Tibial nerve (tissue), 4 donors: ENCODE measurements at regions not wholly inside any gene's neighbourhood (a gene's known extent, or its start where the extent isn't known, plus 50 kb on each side); places are given as distances from the start of the nearest gene placed in this dataset.

ENCODE experiments used
- EP300 ChIP-seq, 2 donors: sonication (generic); formaldehyde crosslinking; IDR thresholded peaks; one replicate each; pipeline ENCODE4 v1.6.1; 2017; ENCODE audit warnings: antibody characterized with exemption in 2 of 2, mild to moderate bottlenecking in 1 of 2
- TF ChIP-seq, protein P1 (sequence below), 5 experiments: fragments of 200-600 bp in 3 of 5; fragments of 450-650 bp in 2 of 5; sonication (generic) in 3 of 5; IDR thresholded peaks; one replicate each; pipeline ENCODE4 v1.5.1; 2016 to 2019; ENCODE audit warnings: antibody characterized with exemption in 5 of 5, mild to moderate bottlenecking in 3 of 5, moderate library complexity in 2 of 5

DNA sequence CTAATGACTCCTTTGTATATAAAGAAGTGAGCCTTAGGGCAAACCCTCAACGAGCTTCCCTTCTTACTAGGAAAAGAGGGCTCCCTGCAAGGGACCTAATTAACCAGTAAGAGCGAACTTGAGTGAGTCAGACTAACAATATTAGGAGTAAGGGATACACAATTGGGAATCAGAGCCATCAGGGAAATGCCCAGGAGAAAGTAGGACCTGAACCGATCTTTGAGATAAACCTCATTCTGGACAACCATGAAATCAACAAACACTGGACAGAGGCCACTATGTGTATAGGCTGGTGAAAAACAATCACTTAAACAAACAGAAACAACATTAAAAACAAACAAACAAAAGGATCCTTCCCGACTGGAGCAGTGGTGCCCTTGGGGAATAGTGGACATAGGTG, 120.8 kb downstream of the EDN1 start:
- TF ChIP-seq, protein P1, sequence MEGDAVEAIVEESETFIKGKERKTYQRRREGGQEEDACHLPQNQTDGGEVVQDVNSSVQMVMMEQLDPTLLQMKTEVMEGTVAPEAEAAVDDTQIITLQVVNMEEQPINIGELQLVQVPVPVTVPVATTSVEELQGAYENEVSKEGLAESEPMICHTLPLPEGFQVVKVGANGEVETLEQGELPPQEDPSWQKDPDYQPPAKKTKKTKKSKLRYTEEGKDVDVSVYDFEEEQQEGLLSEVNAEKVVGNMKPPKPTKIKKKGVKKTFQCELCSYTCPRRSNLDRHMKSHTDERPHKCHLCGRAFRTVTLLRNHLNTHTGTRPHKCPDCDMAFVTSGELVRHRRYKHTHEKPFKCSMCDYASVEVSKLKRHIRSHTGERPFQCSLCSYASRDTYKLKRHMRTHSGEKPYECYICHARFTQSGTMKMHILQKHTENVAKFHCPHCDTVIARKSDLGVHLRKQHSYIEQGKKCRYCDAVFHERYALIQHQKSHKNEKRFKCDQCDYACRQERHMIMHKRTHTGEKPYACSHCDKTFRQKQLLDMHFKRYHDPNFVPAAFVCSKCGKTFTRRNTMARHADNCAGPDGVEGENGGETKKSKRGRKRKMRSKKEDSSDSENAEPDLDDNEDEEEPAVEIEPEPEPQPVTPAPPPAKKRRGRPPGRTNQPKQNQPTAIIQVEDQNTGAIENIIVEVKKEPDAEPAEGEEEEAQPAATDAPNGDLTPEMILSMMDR (IDR thresholded peaks at IDR 0.05) = no peak
- no peak for TF ChIP-seq EP300 (IDR thresholded peaks at IDR 0.05)
